ENCODE measurements at regions not wholly inside any gene's neighbourhood (a gene's known extent, or its start where the extent isn't known, plus 50 kb on each side); places are given as distances from the start of the nearest gene placed in this dataset.

GRCh38 chr6:150733726-150734125 is 131.8 kb upstream of the MTHFD1L start (continued):
- TF ChIP-seq PRDM2 (tag by site-specific recombination; IDR thresholded peaks at IDR 0.05; ENCODE audit: borderline replicate concordance): no peak

DNA sequence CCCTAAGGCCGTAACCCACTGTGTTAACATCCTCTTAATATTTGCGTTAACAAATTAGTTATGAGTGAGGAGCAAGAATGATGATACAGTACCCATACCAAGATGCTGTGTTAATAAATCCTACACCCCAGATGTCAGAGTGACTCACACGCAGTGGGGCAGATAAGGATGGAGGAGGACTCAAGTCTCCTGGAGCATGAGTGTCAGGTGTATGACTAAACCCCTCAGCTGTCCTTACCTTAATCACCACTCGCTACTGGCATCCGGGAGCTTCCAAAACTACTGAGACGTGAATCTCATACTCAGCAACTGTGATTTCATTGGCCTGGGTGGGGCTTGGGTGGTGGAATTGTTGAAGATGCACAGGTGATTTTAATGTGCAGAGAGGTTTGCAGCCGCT is 131.3 kb upstream of the MTHFD1L start:
- no peak overlapping the region for H3K27ac ChIP-seq (ENCODE audit: extremely low read depth, low read depth, low read length)
- H3K4me3 ChIP-seq (ENCODE audit: low read depth, low read length): no peak overlapping the region
- TF ChIP-seq ZNF404 (tag by site-specific recombination; IDR thresholded peaks at IDR 0.05) (no peak), SP7 (tag by site-specific recombination; IDR thresholded peaks at IDR 0.05) (peak; percentile 62), ZIC2 (tag by site-specific recombination; IDR thresholded peaks at IDR 0.05) (no peak), ZNF843 (tag by site-specific recombination; IDR thresholded peaks at IDR 0.05) (no peak), SP3 (tag by site-specific recombination; IDR thresholded peaks at IDR 0.05) (0 out of 2 replicates have a peak, but pooled peaks have one; percentile 17), ZNF76 (tag by site-specific recombination; IDR thresholded peaks at IDR 0.05; ENCODE audit: borderline replicate concordance, low read depth) (no peak), ZBTB8A (tag by site-specific recombination; IDR thresholded peaks at IDR 0.05) (no peak), ZNF596 (tag by site-specific recombination; IDR thresholded peaks at IDR 0.05) (no peak), ZNF677 (tag by site-specific recombination; IDR thresholded peaks at IDR 0.05) (no peak), OSR2 (tag by site-specific recombination; IDR thresholded peaks at IDR 0.05) (peak; percentile 91), ZNF280D (tag by site-specific recombination; IDR thresholded peaks at IDR 0.05) (no peak), ZNF423 (tag by site-specific recombination; IDR thresholded peaks at IDR 0.05) (no peak)
- TF ChIP-seq, protein P1, sequence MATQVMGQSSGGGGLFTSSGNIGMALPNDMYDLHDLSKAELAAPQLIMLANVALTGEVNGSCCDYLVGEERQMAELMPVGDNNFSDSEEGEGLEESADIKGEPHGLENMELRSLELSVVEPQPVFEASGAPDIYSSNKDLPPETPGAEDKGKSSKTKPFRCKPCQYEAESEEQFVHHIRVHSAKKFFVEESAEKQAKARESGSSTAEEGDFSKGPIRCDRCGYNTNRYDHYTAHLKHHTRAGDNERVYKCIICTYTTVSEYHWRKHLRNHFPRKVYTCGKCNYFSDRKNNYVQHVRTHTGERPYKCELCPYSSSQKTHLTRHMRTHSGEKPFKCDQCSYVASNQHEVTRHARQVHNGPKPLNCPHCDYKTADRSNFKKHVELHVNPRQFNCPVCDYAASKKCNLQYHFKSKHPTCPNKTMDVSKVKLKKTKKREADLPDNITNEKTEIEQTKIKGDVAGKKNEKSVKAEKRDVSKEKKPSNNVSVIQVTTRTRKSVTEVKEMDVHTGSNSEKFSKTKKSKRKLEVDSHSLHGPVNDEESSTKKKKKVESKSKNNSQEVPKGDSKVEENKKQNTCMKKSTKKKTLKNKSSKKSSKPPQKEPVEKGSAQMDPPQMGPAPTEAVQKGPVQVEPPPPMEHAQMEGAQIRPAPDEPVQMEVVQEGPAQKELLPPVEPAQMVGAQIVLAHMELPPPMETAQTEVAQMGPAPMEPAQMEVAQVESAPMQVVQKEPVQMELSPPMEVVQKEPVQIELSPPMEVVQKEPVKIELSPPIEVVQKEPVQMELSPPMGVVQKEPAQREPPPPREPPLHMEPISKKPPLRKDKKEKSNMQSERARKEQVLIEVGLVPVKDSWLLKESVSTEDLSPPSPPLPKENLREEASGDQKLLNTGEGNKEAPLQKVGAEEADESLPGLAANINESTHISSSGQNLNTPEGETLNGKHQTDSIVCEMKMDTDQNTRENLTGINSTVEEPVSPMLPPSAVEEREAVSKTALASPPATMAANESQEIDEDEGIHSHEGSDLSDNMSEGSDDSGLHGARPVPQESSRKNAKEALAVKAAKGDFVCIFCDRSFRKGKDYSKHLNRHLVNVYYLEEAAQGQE (tag by site-specific recombination; IDR thresholded peaks at IDR 0.05): no peak
- H3K4me1 ChIP-seq (ENCODE audit: control insufficient read depth, insufficient read depth, low read length): peaks cover 4% of the 10 kb centered on the region
- ChIA-PET POLR2A (interaction anchor here (1.0 to 1.1 kb wide), 2 partner anchors 9 to 17 kb away, joined by 3 read pairs; no protein-coding TSS in a partner anchor), CTCF (interaction anchor here (0.6 to 2.1 kb wide), 5 partner anchors 7 to 316 kb away, joined by 3 to 14 read pairs (median 3); no protein-coding TSS in a partner anchor)
- no peaks in the 10 kb centered on the region for H3K9me3 ChIP-seq (ENCODE audit: control insufficient read depth, insufficient read depth, low read depth, low read length)
- H3K36me3 ChIP-seq (ENCODE audit: control insufficient read depth in 2 of 2, insufficient read depth in 1 of 2, low read length in 2 of 2): peaks cover 0 to 11% of the 10 kb centered on the region in 2 experiments; a peak in 1 of 3 replicates
